HG03039 (cell line): ENCODE measurements at regions not wholly inside any gene's neighbourhood (a gene's known extent, or its start where the extent isn't known, plus 50 kb on each side); places are given as distances from the start of the nearest gene placed in this dataset.
"Not testable (repeated sequence)": the region's sequence is repeated elsewhere in the genome, so short reads cannot be mapped to it uniquely, and the experiment has no call there.

ENCODE experiments used
- ATAC-seq: cut with Tn5 transposase; IDR thresholded peaks from one replicate; pipeline ENCODE4 v1.9.1; 2021; ENCODE audit warnings: mild to moderate bottlenecking, moderate library complexity; ENCODE audit not compliant: unreplicated experiment

- ATAC-seq = no peak
Observed at GRCh38 chr18:1267021-1267420, 362.4 kb downstream of the ADCYAP1 start.

GRCh38 chr18:1270081-1270480, 365.4 kb downstream of the ADCYAP1 start:
- no peak for ATAC-seq

- no peak for ATAC-seq
Observed at GRCh38 chr18:1273469-1273868, 368.8 kb downstream of the ADCYAP1 start.

GRCh38 chr18:1292167-1292566, 387.5 kb downstream of the ADCYAP1 start:
- no peak for ATAC-seq

GRCh38 chr18:1294229-1294628, 389.6 kb downstream of the ADCYAP1 start:
- no peak for ATAC-seq

- no peak for ATAC-seq
Observed at GRCh38 chr18:1296237-1296636, 391.6 kb downstream of the ADCYAP1 start.

GRCh38 chr18:1302861-1303260, 398.2 kb downstream of the ADCYAP1 start:
- ATAC-seq = no peak

GRCh38 chr18:1304392-1304992, 399.8 kb downstream of the ADCYAP1 start:
- ATAC-seq = no peak

GRCh38 chr18:1306641-1307040, 402.0 kb downstream of the ADCYAP1 start:
- no peak for ATAC-seq

GRCh38 chr18:1308686-1309085, 404.0 kb downstream of the ADCYAP1 start:
- ATAC-seq = no peak

GRCh38 chr18:1311376-1311775, 406.7 kb downstream of the ADCYAP1 start:
- no peak for ATAC-seq

GRCh38 chr18:1335345-1335744, 430.7 kb downstream of the ADCYAP1 start:
- ATAC-seq = not testable (repeated sequence)

- ATAC-seq = no peak
Observed at GRCh38 chr18:1350931-1351450, 446.3 kb downstream of the ADCYAP1 start.

- ATAC-seq = no peak
Observed at GRCh38 chr18:1353025-1353424, 448.4 kb downstream of the ADCYAP1 start.

GRCh38 chr18:1357724-1358123, 453.1 kb downstream of the ADCYAP1 start:
- ATAC-seq = no peak

GRCh38 chr18:1361936-1362335, 457.3 kb downstream of the ADCYAP1 start:
- no peak for ATAC-seq

GRCh38 chr18:1370552-1370951, 465.9 kb downstream of the ADCYAP1 start:
- no peak for ATAC-seq

- ATAC-seq = no peak
Observed at GRCh38 chr18:1371724-1372123, 467.1 kb downstream of the ADCYAP1 start.

GRCh38 chr18:1383465-1383864, 478.8 kb downstream of the ADCYAP1 start:
- ATAC-seq = no peak

GRCh38 chr18:1388468-1388867, 483.8 kb downstream of the ADCYAP1 start:
- not testable (repeated sequence) for ATAC-seq

GRCh38 chr18:1392046-1392445, 487.4 kb downstream of the ADCYAP1 start:
- ATAC-seq = no peak

GRCh38 chr18:1392865-1393734, 488.4 kb downstream of the ADCYAP1 start:
- ATAC-seq = no peak
